WERI-Rb-1 (cell line): ENCODE measurements at regions not wholly inside any gene's neighbourhood (a gene's known extent, or its start where the extent isn't known, plus 50 kb on each side); places are given as distances from the start of the nearest gene placed in this dataset.

Experiments
- DNase-seq: peaks from one replicate; pipeline ENCODE4 v3.0.0-alpha.2; 2020
- H3K27ac ChIP-seq: fragments of 250-450 bp; sonication (Bioruptor Pico); 2 replicates; pipeline ENCODE4 v1.5.1; 2020; ENCODE audit warnings: mild to moderate bottlenecking, moderate library complexity
- H3K27me3 ChIP-seq: fragments of 250-450 bp; sonication (Bioruptor Pico); 2 replicates; pipeline ENCODE4 v1.5.1; 2021; ENCODE audit warnings: mild to moderate bottlenecking, low read depth, moderate library complexity; ENCODE audit not compliant: insufficient read depth, severe bottlenecking
- H3K36me3 ChIP-seq: fragments of 250-450 bp; sonication (Bioruptor Pico); 2 replicates; pipeline ENCODE4 v1.5.1; 2020; ENCODE audit warnings: mild to moderate bottlenecking, moderate library complexity
- H3K4me3 ChIP-seq: 2 replicates; pipeline ENCODE4 v1.5.1; 2011; ENCODE audit warnings: low read depth, mild to moderate bottlenecking, control low read depth, low read length
- H3K9me3 ChIP-seq: fragments of 250-450 bp; sonication (Bioruptor Pico); 2 replicates; pipeline ENCODE4 v1.5.1; 2021; ENCODE audit warnings: mild to moderate bottlenecking, moderate library complexity; ENCODE audit not compliant: severe bottlenecking
- TF ChIP-seq, protein P1 (sequence below): IDR thresholded peaks from 2 replicates; pipeline ENCODE4 v1.5.1; 2011; ENCODE audit warnings: low read depth, mild to moderate bottlenecking, control low read depth, inconsistent platforms, low read length

GRCh38 chr18:75937306-75937705 is 509.8 kb upstream of the SMIM21 start:
- Histone ChIP-seq H3K9me3 (no peaks in the 10 kb centered on the region), H3K36me3 (no peaks in the 10 kb centered on the region), H3K27me3 (no peaks in the 10 kb centered on the region), H3K4me3 (no peak overlapping the region), H3K27ac (no peak overlapping the region)
- no peak for DNase-seq
- TF ChIP-seq, protein P1, sequence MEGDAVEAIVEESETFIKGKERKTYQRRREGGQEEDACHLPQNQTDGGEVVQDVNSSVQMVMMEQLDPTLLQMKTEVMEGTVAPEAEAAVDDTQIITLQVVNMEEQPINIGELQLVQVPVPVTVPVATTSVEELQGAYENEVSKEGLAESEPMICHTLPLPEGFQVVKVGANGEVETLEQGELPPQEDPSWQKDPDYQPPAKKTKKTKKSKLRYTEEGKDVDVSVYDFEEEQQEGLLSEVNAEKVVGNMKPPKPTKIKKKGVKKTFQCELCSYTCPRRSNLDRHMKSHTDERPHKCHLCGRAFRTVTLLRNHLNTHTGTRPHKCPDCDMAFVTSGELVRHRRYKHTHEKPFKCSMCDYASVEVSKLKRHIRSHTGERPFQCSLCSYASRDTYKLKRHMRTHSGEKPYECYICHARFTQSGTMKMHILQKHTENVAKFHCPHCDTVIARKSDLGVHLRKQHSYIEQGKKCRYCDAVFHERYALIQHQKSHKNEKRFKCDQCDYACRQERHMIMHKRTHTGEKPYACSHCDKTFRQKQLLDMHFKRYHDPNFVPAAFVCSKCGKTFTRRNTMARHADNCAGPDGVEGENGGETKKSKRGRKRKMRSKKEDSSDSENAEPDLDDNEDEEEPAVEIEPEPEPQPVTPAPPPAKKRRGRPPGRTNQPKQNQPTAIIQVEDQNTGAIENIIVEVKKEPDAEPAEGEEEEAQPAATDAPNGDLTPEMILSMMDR, result no peak

DNA sequence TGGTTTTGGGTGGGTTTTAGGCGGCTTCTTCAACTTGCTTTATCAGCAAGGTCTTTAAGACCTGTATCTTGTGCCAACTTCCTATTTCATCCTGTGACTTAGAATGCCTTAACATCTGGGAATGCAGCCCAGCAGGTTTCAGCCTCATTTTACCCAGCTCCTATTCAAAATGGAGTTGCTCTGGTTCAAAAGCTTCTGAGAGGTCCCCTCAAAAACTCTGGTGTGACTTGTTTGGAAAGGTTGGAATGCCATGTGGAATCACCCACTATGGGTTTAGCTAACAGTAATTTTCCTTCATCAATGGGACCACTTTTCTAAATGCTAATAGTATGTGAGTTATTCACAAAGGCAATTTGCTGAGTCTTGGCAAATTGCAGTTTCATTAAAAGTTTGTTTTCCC is 509.4 kb upstream of the SMIM21 start:
- no peak for DNase-seq
- Histone ChIP-seq H3K27me3 (no peaks in the 10 kb centered on the region), H3K36me3 (no peaks in the 10 kb centered on the region), H3K9me3 (no peaks in the 10 kb centered on the region), H3K4me3 (no peak overlapping the region), H3K27ac (no peak overlapping the region)
- TF ChIP-seq, protein P1, result no peak

DNA sequence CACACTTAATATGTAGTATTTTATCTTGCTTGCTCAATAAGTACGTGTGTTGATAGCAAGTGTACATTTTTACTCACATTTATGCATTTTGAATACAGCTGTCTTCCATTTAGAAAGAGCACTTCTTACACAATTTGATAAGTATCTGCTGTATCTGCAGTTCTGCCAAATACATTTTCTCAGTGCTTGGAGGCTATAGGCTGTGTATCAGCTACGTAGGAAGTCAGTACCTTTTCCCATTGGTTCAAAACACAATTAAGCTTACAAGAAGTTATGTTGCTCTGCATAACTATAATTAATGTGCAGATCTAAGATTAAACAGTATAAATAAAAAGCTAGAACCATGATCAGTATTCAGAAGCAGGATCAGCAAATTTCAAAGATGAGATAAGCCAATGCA is 503.6 kb upstream of the SMIM21 start:
- no peak for DNase-seq
- H3K9me3 ChIP-seq, result no peaks in the 10 kb centered on the region
- no peaks in the 10 kb centered on the region for H3K27me3 ChIP-seq
- TF ChIP-seq, protein P1, result no peak
- H3K4me3 ChIP-seq, result no peak overlapping the region
- H3K27ac ChIP-seq, result no peak overlapping the region
- no peaks in the 10 kb centered on the region for H3K36me3 ChIP-seq

GRCh38 chr18:75928706-75929105 is 501.2 kb upstream of the SMIM21 start:
- Histone ChIP-seq H3K36me3 (no peaks in the 10 kb centered on the region), H3K9me3 (no peaks in the 10 kb centered on the region), H3K4me3 (no peak overlapping the region), H3K27me3 (no peaks in the 10 kb centered on the region), H3K27ac (no peak overlapping the region)
- TF ChIP-seq, protein P1, result no peak
- no peak for DNase-seq

GRCh38 chr18:75927791-75928190 is 500.3 kb upstream of the SMIM21 start:
- H3K4me3 ChIP-seq, result no peak overlapping the region
- H3K27me3 ChIP-seq, result no peaks in the 10 kb centered on the region
- H3K36me3 ChIP-seq, result no peaks in the 10 kb centered on the region
- no peak for DNase-seq
- H3K9me3 ChIP-seq, result no peaks in the 10 kb centered on the region
- TF ChIP-seq, protein P1, result no peak
- H3K27ac ChIP-seq, result no peak overlapping the region

DNA sequence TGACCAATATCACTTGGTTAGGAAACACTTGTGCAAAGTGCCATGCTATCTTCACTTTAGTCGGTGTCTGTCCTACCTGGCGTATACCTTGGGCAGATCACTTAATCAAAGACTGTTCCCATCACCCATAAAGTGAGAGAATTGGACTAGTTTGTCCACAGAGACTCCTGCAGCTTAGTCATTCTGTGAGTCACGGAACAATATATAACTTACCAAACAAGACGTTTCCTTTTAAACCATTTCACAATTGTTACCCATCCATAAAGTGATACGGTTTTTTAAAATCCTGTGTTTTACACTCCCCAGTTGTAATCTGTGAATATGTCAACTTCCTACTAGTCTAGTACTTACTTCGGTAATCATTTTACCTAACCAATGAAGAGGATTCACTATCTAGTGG is 499.3 kb upstream of the SMIM21 start:
- H3K4me3 ChIP-seq, result no peak overlapping the region
- no peaks in the 10 kb centered on the region for H3K27me3 ChIP-seq
- H3K9me3 ChIP-seq, result no peaks in the 10 kb centered on the region
- TF ChIP-seq, protein P1, result no peak
- no peak overlapping the region for H3K27ac ChIP-seq
- DNase-seq, result no peak
- no peaks in the 10 kb centered on the region for H3K36me3 ChIP-seq
